ENCODE measurements at regions not wholly inside any gene's neighbourhood (a gene's known extent, or its start where the extent isn't known, plus 50 kb on each side); places are given as distances from the start of the nearest gene placed in this dataset.

GRCh38 chr4:36712013-36712412 is 430.6 kb downstream of the DTHD1 start:
- TF ChIP-seq POLR2A (IDR thresholded peaks at IDR 0.05) = no peak
- no peak for TF ChIP-seq CTCF (IDR thresholded peaks at IDR 0.05)
